PC-3 (cell line): ENCODE measurements at regions not wholly inside any gene's neighbourhood (a gene's known extent, or its start where the extent isn't known, plus 50 kb on each side); places are given as distances from the start of the nearest gene placed in this dataset.

Source experiments
- EZH2 ChIP-seq: fragments of 300-600 bp; sonication (generic); IDR thresholded peaks from one replicate; pipeline ENCODE4 v1.6.1; 2017; ENCODE audit warnings: antibody characterized with exemption, mild to moderate bottlenecking, low read length; ENCODE audit not compliant: unreplicated experiment
- EZH2phosphoT487 ChIP-seq: fragments of 300-600 bp; sonication (generic); IDR thresholded peaks from 2 replicates; pipeline ENCODE4 v1.6.1; 2018; ENCODE audit warnings: mild to moderate bottlenecking, antibody characterized with exemption, low read length, borderline replicate concordance
- TF ChIP-seq, protein P1 (sequence below): fragments of 300-600 bp; sonication (generic); conservative IDR thresholded peaks from 2 replicates; pipeline ENCODE4 v1.5.1; 2017; ENCODE audit warnings: antibody characterized with exemption, low read depth, mild to moderate bottlenecking, low read length

- TF ChIP-seq, protein P1, sequence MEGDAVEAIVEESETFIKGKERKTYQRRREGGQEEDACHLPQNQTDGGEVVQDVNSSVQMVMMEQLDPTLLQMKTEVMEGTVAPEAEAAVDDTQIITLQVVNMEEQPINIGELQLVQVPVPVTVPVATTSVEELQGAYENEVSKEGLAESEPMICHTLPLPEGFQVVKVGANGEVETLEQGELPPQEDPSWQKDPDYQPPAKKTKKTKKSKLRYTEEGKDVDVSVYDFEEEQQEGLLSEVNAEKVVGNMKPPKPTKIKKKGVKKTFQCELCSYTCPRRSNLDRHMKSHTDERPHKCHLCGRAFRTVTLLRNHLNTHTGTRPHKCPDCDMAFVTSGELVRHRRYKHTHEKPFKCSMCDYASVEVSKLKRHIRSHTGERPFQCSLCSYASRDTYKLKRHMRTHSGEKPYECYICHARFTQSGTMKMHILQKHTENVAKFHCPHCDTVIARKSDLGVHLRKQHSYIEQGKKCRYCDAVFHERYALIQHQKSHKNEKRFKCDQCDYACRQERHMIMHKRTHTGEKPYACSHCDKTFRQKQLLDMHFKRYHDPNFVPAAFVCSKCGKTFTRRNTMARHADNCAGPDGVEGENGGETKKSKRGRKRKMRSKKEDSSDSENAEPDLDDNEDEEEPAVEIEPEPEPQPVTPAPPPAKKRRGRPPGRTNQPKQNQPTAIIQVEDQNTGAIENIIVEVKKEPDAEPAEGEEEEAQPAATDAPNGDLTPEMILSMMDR = no peak
- no peak for TF ChIP-seq EZH2
- TF ChIP-seq EZH2phosphoT487 = no peak
Measured at GRCh38 chr1:183732236-183732880, 72.6 kb upstream of the RGL1 start.
